ENCODE measurements at regions not wholly inside any gene's neighbourhood (a gene's known extent, or its start where the extent isn't known, plus 50 kb on each side); places are given as distances from the start of the nearest gene placed in this dataset.

- CTCF ChIA-PET: no interaction called here
- no peak overlapping the region for H3K4me3 ChIP-seq (ENCODE audit: low read depth, low read length)
- TF ChIP-seq CTCF (IDR thresholded peaks at IDR 0.05; ENCODE audit: insufficient read depth, low read length, missing control alignments): no peak
- POLR2A ChIA-PET: no interaction called here
- no peak for DNase-seq (ENCODE audit: low read depth, low spot score)
Measured at GRCh38 chr16:35552763-35553162, 2093.4 kb downstream of the TP53TG3F start.

GRCh38 chr16:35557731-35558130, 2098.3 kb downstream of the TP53TG3F start:
- no peak for TF ChIP-seq CTCF (IDR thresholded peaks at IDR 0.05; ENCODE audit: insufficient read depth, low read length, missing control alignments)
- DNase-seq (ENCODE audit: low read depth, low spot score): no peak
- ChIA-PET CTCF (no interaction called here), POLR2A (no interaction called here)
- H3K4me3 ChIP-seq (ENCODE audit: low read depth, low read length): no peak overlapping the region

GRCh38 chr16:35559911-35560636, 2100.7 kb downstream of the TP53TG3F start:
- POLR2A ChIA-PET: no interaction called here
- TF ChIP-seq CTCF (IDR thresholded peaks at IDR 0.05; ENCODE audit: insufficient read depth, low read length, missing control alignments): no peak
- CTCF ChIA-PET: no interaction called here
- no peak overlapping the region for H3K4me3 ChIP-seq (ENCODE audit: low read depth, low read length)
- no peak for DNase-seq (ENCODE audit: low read depth, low spot score)

GRCh38 chr16:35560637-35560984, 2101.2 kb downstream of the TP53TG3F start:
- no peak overlapping the region for H3K4me3 ChIP-seq (ENCODE audit: low read depth, low read length)
- DNase-seq (ENCODE audit: low read depth, low spot score): no peak
- ChIA-PET CTCF (no interaction called here), POLR2A (no interaction called here)
- TF ChIP-seq CTCF (IDR thresholded peaks at IDR 0.05; ENCODE audit: insufficient read depth, low read length, missing control alignments): no peak

- POLR2A ChIA-PET: no interaction called here
- no peak overlapping the region for H3K4me3 ChIP-seq (ENCODE audit: low read depth, low read length)
- DNase-seq (ENCODE audit: low read depth, low spot score): no peak
- CTCF ChIA-PET: no interaction called here
- TF ChIP-seq CTCF (IDR thresholded peaks at IDR 0.05; ENCODE audit: insufficient read depth, low read length, missing control alignments): no peak
Measured at GRCh38 chr16:35561346-35561745, 2101.9 kb downstream of the TP53TG3F start.

- ChIA-PET POLR2A (no interaction called here), CTCF (no interaction called here)
- H3K4me3 ChIP-seq (ENCODE audit: low read depth, low read length): no peak overlapping the region
- no peak for TF ChIP-seq CTCF (IDR thresholded peaks at IDR 0.05; ENCODE audit: insufficient read depth, low read length, missing control alignments)
- no peak for DNase-seq (ENCODE audit: low read depth, low spot score)
Measured at GRCh38 chr16:35562471-35562870, 2103.1 kb downstream of the TP53TG3F start.

All from AG04449 (cell line).